ENCODE measurements at regions not wholly inside any gene's neighbourhood (a gene's known extent, or its start where the extent isn't known, plus 50 kb on each side); places are given as distances from the start of the nearest gene placed in this dataset.

DNA sequence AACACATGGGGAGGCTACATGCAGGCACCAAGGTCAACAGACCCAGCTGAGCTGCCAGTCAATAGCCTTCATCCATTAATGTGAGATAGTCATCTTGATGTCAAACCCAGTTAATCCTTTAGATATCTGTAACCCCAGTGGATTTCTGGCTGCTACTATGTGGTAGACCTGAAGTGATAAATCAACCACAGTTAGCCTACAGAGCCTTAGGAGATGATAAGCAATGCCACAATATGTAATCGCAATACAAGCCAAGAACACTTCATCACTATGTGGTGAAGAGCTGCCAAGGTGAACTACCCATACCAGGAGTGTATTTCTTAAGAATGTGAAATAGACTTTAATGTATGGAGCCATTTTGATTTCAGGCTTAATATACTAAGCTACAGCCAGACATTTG is 1175.5 kb downstream of the DTWD2 start:
- TF ChIP-seq YY1 (IDR thresholded peaks at IDR 0.05; ENCODE audit: insufficient read depth, insufficient read length): no peak
- TF ChIP-seq SUZ12 (IDR thresholded peaks at IDR 0.05; ENCODE audit: extremely low read depth, insufficient read depth, insufficient read length): no peak

All from NT2/D1 (cell line).